HG03064 (cell line): ENCODE measurements at regions not wholly inside any gene's neighbourhood (a gene's known extent, or its start where the extent isn't known, plus 50 kb on each side); places are given as distances from the start of the nearest gene placed in this dataset.

ENCODE experiments used
- ATAC-seq: cut with Tn5 transposase; IDR thresholded peaks from one replicate; pipeline ENCODE4 v1.9.1; 2021; ENCODE audit warnings: low read depth; ENCODE audit not compliant: unreplicated experiment

- ATAC-seq = no peak
These were observed 278.8 kb downstream of the TNS1 start for GRCh38 chr2:217723981-217724380.

DNA sequence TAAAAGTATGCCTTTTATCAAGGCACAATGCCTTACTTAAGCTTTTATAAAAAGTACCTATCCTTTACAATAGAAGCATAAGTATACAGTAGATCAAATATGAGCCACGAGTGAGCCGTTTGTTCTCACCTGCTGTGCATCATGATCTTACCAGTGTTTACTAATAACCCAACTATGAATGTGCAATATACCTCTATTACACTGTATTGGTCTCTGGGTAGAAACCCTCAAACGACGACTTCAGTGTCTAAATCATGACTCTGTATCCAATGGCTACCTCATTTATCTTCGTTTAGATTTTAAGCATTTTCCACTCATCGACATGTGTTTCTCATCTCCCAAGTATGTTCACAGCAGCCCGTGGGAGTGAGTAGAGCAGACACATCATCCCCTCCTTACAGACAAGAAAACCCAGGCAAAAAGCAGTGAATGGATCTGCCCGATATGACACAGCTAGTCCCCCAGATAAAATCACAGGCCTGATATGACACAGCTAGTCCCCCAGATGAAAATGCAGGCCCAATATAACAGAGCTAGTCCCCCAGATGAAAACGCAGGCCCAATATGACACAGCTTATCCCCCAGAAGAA is 279.8 kb downstream of the TNS1 start:
- no peak for ATAC-seq

DNA sequence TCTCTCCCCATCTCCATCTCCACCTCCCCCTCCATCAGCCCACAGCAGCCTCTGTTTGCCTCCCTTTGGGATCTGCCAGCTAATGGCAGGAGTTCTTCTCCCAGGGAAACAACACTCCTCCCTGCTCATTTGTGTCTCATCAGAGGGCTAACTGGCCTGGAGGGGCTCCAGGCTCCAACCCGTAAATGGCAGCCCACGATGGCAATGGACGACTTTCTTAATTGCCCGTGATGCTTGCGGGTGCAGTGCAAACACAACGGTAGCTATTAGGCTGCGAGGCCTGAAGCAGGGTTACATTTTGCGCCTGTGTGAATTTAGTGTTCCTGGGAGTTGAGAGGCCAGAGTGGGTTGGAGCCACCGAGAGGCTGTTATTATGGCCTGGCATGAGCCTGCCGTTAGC is 285.1 kb downstream of the TNS1 start:
- no peak for ATAC-seq

DNA sequence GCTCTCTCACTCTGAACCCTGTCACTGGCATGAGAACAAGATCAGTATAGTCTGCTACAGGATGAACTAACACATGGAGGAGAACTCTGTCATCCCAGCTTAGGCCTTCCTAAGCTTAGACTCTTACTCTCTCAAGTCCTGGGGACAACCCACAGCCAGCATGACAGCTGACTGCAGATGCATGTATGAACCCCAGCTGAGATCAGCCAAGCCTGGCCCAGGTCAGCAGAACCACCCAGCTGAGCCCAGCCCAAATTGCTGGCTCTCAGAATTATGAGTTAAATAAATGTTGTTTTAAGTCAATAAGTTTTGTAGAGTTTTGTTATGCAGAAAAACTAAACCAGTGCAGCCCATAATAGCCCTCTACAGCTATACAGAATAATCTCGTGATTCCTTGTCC is 287.3 kb downstream of the TNS1 start:
- no peak for ATAC-seq

DNA sequence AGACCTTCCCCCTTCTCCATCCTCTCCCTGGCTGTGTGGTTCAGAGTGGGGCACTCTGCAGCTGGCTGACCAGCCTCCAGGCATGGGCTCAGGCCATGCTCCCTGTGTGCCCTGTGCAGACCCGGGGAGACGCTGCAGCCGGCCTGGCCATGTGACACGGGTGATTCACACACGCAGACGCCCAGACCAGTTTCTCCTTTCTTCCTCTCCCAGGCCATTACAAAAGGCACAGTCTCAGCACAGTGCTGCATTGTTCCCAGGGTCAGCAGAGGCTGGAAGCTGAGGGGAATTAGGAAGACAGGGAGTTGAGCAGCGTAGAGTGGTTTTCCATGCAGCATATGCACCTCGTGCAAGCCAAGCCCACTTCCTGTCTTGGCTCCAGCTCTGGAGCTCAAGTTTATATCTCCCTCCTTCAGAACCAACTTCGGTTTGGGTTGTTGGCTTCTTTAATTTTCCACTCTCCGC is 288.5 kb downstream of the TNS1 start:
- ATAC-seq = no peak

- ATAC-seq = no peak
These were observed 289.2 kb downstream of the TNS1 start for GRCh38 chr2:217713395-217714286.

- no peak for ATAC-seq
These were observed 290.4 kb downstream of the TNS1 start for GRCh38 chr2:217712431-217712830.

- ATAC-seq = no peak
These were observed 291.6 kb downstream of the TNS1 start for GRCh38 chr2:217711188-217711587.

DNA sequence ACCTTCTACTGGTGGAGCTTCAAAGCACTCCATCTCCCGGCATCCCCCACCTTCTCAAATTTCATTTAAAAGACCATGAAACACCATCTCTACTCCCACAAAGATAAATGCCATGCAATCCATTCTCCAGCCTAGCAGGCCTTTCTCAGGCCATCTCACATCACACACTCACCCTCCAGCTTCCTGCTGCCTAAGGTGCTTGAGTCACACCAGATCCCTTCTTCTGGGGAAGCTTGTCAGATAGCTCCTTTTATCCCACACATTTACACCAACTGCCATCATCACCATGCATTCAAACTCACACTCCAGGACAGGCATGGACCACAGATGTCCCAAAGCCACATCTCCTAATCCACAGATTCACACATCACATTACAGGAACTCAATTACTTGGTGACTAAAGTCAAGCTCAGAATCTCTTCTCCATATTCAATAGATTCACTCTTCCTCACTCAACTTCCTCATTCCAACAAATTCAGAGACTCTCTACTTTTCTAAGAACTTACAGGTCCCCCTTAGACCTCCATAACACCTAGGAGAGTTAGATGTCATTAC is 292.5 kb downstream of the TNS1 start:
- no peak for ATAC-seq

DNA sequence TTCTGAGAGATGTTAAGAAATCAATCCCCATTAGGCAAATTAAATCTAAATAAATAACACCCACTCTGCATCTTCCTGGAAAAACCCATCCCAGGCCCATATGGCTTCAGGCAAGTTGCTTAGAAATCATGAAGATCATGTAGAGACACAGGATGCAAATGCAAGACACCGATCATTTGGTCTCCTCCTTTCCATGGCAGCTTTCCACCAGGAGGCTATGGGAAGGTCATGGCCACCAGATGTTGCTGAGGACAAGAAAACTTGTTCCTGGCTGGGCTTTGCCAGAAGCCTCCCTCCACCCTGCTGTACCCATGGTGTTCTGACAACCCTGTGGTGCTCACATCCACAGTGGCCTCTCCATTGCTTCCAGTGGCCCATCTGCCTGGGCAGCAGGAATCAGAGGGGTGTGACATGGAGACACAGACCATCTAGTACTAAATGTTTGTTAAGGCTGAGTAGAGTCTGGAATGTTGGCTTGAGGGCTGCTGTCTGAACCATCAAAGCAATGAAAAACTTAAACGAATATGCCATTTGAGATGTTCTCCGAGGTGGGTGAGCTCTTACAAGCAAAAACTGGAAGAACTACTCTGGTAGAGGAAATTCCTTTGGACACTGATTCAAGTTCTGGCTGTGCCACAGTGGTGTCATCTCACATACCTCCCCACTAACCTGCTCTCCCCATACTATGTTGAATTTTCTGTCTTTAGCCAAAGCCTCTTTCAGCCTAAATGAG is 293.2 kb downstream of the TNS1 start:
- ATAC-seq = no peak

GRCh38 chr2:217707131-217707611 is 295.6 kb downstream of the TNS1 start:
- ATAC-seq = no peak

DNA sequence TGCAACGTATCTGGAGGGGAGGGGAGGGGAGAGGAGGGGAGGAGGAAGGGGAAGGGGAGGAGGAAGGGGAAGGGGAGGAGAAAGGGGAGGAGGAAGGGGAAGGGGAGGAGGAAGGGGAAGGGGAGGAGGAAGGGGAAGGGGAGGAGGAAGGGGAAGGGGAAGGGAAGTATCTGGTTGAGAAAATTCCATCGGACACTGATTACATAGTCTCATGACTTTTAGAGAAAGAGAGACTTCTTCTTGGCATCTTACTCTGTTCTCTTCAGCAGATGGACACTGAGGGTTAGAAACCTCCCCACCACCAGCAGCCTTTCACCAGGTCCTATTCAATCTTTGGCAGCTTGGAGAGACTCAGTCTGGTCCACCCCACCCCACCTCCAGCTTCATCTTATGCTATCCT is 296.3 kb downstream of the TNS1 start:
- ATAC-seq = no peak

DNA sequence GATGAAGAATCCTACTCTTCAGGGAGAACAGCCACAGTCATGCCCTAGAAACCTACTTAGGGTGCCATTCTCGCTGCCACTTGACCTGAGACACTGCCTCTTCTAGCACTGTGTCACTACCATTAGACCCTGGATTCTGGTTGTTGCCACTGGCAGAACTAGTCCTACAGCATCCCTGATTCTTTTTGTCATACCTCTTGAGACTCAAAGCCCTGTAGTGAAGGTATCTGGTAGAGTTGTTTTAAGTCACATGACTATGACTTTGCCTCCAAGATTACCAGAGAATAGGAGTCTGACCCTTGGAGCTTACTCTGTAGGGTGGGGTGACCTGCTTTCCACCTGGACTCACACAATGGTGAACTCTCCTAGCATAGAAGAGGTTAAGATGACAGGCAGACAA is 296.7 kb downstream of the TNS1 start:
- ATAC-seq = no peak

GRCh38 chr2:217705461-217705860 is 297.3 kb downstream of the TNS1 start:
- no peak for ATAC-seq

- ATAC-seq = no peak
These were observed 298.8 kb downstream of the TNS1 start for GRCh38 chr2:217703999-217704398.

DNA sequence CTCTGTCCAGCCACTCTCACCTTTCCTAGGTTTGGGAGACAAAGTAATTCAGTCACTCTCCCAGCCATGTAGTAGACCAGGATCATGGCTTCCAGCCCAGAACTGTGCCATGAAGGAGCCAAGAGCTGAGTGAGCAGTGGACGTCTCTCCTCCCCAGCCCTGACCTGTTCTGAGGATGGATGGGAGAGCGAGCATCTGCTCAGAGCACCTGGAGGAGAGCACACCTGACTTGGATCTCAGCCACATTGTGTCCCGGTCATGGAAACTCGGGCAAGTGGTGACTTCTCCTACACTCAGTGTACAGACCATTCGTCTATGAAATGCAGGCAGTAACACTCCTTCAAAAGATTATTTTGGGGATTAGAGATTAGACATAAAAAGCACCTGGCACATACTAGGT is 299.7 kb downstream of the TNS1 start:
- ATAC-seq = no peak

- no peak for ATAC-seq
These were observed 301.2 kb downstream of the TNS1 start for GRCh38 chr2:217701622-217702021.

- ATAC-seq = no peak
These were observed 304.1 kb downstream of the TNS1 start for GRCh38 chr2:217698691-217699090.

DNA sequence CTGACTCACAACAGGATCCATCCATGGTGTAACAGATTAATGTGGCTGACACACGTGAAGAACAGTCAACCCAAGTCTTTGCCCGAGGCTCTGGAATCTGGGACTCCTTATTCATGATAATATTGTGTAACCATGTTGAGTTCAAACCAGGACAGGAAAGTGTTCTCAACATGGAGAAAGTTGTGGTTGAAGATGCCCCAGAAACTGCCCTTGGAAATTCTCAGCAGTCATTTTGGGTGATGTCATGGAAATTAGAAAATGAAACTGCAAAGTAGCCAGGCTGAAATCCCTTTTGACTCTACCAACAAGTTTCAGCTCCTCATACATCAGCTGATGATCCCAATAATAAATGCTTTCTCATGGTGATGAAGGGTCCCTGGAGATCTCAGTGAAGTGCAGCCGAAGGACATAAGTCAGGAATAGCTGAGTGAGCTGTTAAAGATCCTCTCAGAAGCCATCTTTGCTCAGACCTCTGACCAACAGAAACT is 307.7 kb downstream of the TNS1 start:
- ATAC-seq = no peak

DNA sequence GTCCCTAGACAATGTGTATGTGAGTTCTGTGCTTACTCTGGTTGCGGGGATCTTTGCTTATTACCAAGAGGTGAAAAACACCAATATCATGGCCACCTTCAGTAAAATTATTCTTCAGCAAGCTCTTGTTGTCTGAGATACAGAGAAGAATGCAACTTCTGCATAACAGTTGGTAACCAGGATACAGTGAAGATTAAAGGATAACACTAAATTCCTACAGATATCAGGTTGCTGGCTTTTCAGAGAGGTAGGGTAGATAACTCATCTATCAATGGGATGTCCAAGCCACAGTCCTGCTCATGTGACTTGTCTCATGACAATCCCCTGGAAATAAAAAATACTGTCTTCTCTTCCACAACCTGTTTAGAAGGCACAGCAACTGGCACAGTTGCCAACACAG is 308.5 kb downstream of the TNS1 start:
- no peak for ATAC-seq

DNA sequence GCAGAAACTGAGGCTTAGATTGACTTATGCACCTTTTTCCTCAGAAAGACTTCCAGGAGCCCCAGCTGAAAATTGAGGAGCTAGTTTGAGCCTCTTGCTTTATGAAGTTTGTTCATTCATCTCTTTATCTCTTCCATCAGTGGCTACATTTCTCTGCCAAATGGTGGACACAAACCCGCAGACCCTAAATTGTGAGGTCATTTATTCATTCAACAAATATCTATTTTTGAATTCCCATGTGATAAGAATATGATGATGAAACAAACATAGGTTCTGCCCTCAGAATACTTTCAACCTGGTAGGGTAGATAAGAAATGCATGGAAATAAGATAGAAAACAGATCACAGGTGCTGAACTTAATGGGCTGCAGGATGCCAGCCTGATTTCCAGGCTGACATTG is 309.4 kb downstream of the TNS1 start:
- no peak for ATAC-seq
